WTC11 (cell line): ENCODE measurements at regions not wholly inside any gene's neighbourhood (a gene's known extent, or its start where the extent isn't known, plus 50 kb on each side); places are given as distances from the start of the nearest gene placed in this dataset.

Source experiments
- ATAC-seq: fragments of 200-7000 bp; cut with Tn5 transposase; 2 replicates; pipeline ENCODE4 v1.10.0; 2021; ENCODE audit warnings: mild to moderate bottlenecking, moderate library complexity
- CTCF ChIA-PET: fragments of 300-600 bp; sonication (Branson Sonifier 250); formaldehyde crosslinking; loops from one replicate; lab custom pipeline; 2021; ENCODE audit warnings: antibody characterized with exemption; lab: Charles Lee
- POLR2A ChIA-PET: fragments of 350-600 bp; sonication (Branson Sonifier 250); formaldehyde crosslinking; loops from one replicate; lab custom pipeline; 2021; ENCODE audit warnings: antibody characterized with exemption; lab: Charles Lee
- DNase-seq: peaks from one replicate; pipeline ENCODE4 v3.0.0; 2021; ENCODE audit warnings: low spot score
- H3K27ac Mint-ChIP-seq: 2 replicates; pipeline ENCODE4 v1.8.0; 2021; ENCODE audit warnings: mixed read lengths
- H3K27me3 Mint-ChIP-seq: 2 replicates; pipeline ENCODE4 v1.8.0; 2021; ENCODE audit warnings: low read depth, mild to moderate bottlenecking, moderate library complexity, mixed read lengths
- H3K36me3 Mint-ChIP-seq: 2 replicates; pipeline ENCODE4 v1.8.0; 2021; ENCODE audit warnings: mixed read lengths
- H3K4me1 Mint-ChIP-seq: 2 replicates; pipeline ENCODE4 v1.8.0; 2022; ENCODE audit warnings: mixed read lengths
- H3K4me3 Mint-ChIP-seq: 2 replicates; pipeline ENCODE4 v1.8.0; 2021; ENCODE audit warnings: mild to moderate bottlenecking, moderate library complexity, mixed read lengths
- H3K9me3 Mint-ChIP-seq: 2 replicates; pipeline ENCODE4 v1.8.0; 2021; ENCODE audit warnings: mixed read lengths
- ATF2 ChIP-seq: sonication (generic); formaldehyde crosslinking; IDR thresholded peaks from 2 replicates; pipeline ENCODE4 v1.8.1; 2022; ENCODE audit warnings: low read depth, missing genetic modification reagents, borderline replicate concordance
- CREB1 ChIP-seq: sonication (generic); formaldehyde crosslinking; IDR thresholded peaks from 2 replicates; pipeline ENCODE4 v1.8.0; 2023; ENCODE audit warnings: mild to moderate bottlenecking, missing genetic modification reagents
- CREM ChIP-seq: sonication (generic); formaldehyde crosslinking; IDR thresholded peaks from 2 replicates; pipeline ENCODE4 v1.8.1; 2022; ENCODE audit warnings: mild to moderate bottlenecking, missing genetic modification reagents, moderate library complexity
- IRF2 ChIP-seq: sonication (generic); formaldehyde crosslinking; IDR thresholded peaks from 2 replicates; pipeline ENCODE4 v1.8.0; 2022; ENCODE audit warnings: low read depth, missing genetic modification reagents, borderline replicate concordance
- KAT7 ChIP-seq: sonication (generic); formaldehyde crosslinking; IDR thresholded peaks from 2 replicates; pipeline ENCODE4 v1.8.1; 2023; ENCODE audit warnings: missing genetic modification reagents, mild to moderate bottlenecking, borderline replicate concordance
- MAX ChIP-seq: sonication (generic); formaldehyde crosslinking; IDR thresholded peaks from 2 replicates; pipeline ENCODE4 v1.8.0; 2022; ENCODE audit warnings: mild to moderate bottlenecking, missing genetic modification reagents
- MXD4 ChIP-seq: fragments of 250-450 bp; sonication (Bioruptor Pico); IDR thresholded peaks from 2 replicates; pipeline ENCODE4 v1.8.0; 2021; ENCODE audit warnings: mild to moderate bottlenecking, moderate library complexity, borderline replicate concordance
- NR1H2 ChIP-seq: sonication (generic); formaldehyde crosslinking; IDR thresholded peaks from 2 replicates; pipeline ENCODE4 v1.9.0; 2021; ENCODE audit warnings: mild to moderate bottlenecking, moderate library complexity, missing genetic modification reagents
- NR3C1 ChIP-seq: sonication (generic); formaldehyde crosslinking; conservative IDR thresholded peaks from 2 replicates; pipeline ENCODE4 v1.8.1; 2023; ENCODE audit warnings: low read depth, mild to moderate bottlenecking, missing genetic modification reagents
- ZNF121 ChIP-seq: sonication (generic); formaldehyde crosslinking; IDR thresholded peaks from 2 replicates; pipeline ENCODE4 v1.8.0; 2023; ENCODE audit warnings: missing genetic modification reagents
- ZNF317 ChIP-seq: sonication (generic); formaldehyde crosslinking; IDR thresholded peaks from 2 replicates; pipeline ENCODE4 v1.8.1; 2023; ENCODE audit warnings: low read depth, mild to moderate bottlenecking, moderate library complexity, missing genetic modification reagents, borderline replicate concordance
- TF ChIP-seq, protein P1 (sequence below): sonication (generic); formaldehyde crosslinking; IDR thresholded peaks from 2 replicates; pipeline ENCODE4 v1.8.0; 2022; ENCODE audit warnings: mild to moderate bottlenecking, missing genetic modification reagents
- TF ChIP-seq, protein P2 (sequence below): sonication (generic); formaldehyde crosslinking; IDR thresholded peaks from 2 replicates; pipeline ENCODE4 v1.8.0; 2022; ENCODE audit warnings: mild to moderate bottlenecking, missing genetic modification reagents
- TF ChIP-seq, protein P3 (sequence below): sonication (generic); formaldehyde crosslinking; IDR thresholded peaks from 2 replicates; pipeline ENCODE4 v1.8.0; 2023; ENCODE audit warnings: mild to moderate bottlenecking, missing genetic modification reagents
- TF ChIP-seq, protein P4 (sequence below): sonication (generic); formaldehyde crosslinking; IDR thresholded peaks from 2 replicates; pipeline ENCODE4 v1.8.1; 2023; ENCODE audit warnings: mild to moderate bottlenecking, moderate library complexity, missing genetic modification reagents
- TF ChIP-seq, protein P5 (sequence below): fragments of 250-450 bp; sonication (Bioruptor Pico); IDR thresholded peaks from 2 replicates; pipeline ENCODE4 v1.9.0; 2021; ENCODE audit warnings: moderate library complexity, mild to moderate bottlenecking, inconsistent platforms, borderline replicate concordance

DNA sequence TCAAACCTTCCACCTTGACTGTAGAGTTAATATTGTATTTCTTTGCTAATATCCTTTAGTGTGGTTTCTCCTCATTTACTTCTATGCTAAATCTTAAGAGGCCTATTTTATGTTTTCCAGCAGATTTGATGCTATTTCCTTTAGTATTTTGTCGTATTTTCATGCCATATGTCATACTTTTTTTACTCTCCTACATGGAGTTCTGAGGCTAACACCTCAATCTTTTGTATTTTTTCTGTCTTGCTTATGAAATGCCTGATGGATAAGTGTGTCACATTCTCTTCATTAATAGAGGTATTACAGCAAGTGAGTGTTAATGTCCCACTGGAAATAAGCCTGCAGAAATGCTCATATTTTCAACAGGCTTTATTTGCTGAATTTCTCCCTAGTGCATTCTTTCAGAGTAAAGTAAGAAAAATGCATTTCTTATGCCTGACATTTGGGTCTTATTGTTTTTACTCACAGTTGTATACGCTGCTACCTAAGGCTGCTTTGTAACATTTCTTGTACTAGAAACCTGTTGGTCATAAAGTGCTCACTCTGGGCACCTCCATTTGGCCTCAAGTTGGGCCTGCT is 63.2 kb downstream of the DIPK2A start (continued):
- TF ChIP-seq ZNF317 (no peak), CREM (CRISPR knock-in tag) (no peak), KAT7 (CRISPR knock-in tag) (no peak), CREB1 (no peak), MAX (no peak)
- TF ChIP-seq, protein P1, sequence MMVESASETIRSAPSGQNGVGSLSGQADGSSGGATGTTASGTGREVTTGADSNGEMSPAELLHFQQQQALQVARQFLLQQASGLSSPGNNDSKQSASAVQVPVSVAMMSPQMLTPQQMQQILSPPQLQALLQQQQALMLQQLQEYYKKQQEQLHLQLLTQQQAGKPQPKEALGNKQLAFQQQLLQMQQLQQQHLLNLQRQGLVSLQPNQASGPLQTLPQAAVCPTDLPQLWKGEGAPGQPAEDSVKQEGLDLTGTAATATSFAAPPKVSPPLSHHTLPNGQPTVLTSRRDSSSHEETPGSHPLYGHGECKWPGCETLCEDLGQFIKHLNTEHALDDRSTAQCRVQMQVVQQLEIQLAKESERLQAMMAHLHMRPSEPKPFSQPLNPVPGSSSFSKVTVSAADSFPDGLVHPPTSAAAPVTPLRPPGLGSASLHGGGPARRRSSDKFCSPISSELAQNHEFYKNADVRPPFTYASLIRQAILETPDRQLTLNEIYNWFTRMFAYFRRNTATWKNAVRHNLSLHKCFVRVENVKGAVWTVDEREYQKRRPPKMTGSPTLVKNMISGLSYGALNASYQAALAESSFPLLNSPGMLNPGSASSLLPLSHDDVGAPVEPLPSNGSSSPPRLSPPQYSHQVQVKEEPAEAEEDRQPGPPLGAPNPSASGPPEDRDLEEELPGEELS (CRISPR knock-in tag) = no peak
- TF ChIP-seq, protein P2, sequence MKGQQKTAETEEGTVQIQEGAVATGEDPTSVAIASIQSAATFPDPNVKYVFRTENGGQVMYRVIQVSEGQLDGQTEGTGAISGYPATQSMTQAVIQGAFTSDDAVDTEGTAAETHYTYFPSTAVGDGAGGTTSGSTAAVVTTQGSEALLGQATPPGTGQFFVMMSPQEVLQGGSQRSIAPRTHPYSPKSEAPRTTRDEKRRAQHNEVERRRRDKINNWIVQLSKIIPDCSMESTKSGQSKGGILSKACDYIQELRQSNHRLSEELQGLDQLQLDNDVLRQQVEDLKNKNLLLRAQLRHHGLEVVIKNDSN = no peak
- TF ChIP-seq, protein P3, sequence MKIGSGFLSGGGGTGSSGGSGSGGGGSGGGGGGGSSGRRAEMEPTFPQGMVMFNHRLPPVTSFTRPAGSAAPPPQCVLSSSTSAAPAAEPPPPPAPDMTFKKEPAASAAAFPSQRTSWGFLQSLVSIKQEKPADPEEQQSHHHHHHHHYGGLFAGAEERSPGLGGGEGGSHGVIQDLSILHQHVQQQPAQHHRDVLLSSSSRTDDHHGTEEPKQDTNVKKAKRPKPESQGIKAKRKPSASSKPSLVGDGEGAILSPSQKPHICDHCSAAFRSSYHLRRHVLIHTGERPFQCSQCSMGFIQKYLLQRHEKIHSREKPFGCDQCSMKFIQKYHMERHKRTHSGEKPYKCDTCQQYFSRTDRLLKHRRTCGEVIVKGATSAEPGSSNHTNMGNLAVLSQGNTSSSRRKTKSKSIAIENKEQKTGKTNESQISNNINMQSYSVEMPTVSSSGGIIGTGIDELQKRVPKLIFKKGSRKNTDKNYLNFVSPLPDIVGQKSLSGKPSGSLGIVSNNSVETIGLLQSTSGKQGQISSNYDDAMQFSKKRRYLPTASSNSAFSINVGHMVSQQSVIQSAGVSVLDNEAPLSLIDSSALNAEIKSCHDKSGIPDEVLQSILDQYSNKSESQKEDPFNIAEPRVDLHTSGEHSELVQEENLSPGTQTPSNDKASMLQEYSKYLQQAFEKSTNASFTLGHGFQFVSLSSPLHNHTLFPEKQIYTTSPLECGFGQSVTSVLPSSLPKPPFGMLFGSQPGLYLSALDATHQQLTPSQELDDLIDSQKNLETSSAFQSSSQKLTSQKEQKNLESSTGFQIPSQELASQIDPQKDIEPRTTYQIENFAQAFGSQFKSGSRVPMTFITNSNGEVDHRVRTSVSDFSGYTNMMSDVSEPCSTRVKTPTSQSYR (CRISPR knock-in tag) = no peak
- TF ChIP-seq, protein P4, sequence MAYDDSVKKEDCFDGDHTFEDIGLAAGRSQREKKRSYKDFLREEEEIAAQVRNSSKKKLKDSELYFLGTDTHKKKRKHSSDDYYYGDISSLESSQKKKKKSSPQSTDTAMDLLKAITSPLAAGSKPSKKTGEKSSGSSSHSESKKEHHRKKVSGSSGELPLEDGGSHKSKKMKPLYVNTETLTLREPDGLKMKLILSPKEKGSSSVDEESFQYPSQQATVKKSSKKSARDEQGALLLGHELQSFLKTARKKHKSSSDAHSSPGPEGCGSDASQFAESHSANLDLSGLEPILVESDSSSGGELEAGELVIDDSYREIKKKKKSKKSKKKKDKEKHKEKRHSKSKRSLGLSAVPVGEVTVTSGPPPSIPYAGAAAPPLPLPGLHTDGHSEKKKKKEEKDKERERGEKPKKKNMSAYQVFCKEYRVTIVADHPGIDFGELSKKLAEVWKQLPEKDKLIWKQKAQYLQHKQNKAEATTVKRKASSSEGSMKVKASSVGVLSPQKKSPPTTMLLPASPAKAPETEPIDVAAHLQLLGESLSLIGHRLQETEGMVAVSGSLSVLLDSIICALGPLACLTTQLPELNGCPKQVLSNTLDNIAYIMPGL (CRISPR knock-in tag) = no peak

DNA sequence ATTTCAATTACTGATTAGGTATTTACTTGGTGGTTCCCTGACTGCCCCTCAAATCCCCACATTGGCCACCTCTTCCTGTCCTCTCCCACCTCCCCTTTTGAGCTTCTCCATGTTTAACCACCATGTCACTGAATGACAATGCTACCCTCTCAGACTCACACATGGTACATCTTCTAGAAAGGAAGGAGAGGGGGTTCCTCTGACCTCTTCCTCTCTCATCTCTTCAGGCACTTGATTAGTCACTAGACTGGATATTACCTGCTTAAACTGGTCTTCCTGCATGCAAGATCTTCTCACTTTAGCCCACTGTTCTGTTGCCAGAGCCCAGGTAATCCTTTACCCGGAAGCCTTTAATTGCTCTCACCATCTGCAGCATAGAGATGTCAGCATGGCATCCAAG is 64.9 kb downstream of the DIPK2A start:
- no peaks in the 10 kb centered on the region for H3K9me3 Mint-ChIP-seq
- no peak overlapping the region for H3K4me3 Mint-ChIP-seq
- no peaks in the 10 kb centered on the region for H3K36me3 Mint-ChIP-seq
- DNase-seq (no peak), ATAC-seq (no peak)
- H3K27me3 Mint-ChIP-seq = no peaks in the 10 kb centered on the region
- ChIA-PET POLR2A (no interaction called here), CTCF (no interaction called here)
- peaks cover under 1% of the 10 kb centered on the region for H3K4me1 Mint-ChIP-seq
- no peak overlapping the region for H3K27ac Mint-ChIP-seq
- TF ChIP-seq, protein P5, sequence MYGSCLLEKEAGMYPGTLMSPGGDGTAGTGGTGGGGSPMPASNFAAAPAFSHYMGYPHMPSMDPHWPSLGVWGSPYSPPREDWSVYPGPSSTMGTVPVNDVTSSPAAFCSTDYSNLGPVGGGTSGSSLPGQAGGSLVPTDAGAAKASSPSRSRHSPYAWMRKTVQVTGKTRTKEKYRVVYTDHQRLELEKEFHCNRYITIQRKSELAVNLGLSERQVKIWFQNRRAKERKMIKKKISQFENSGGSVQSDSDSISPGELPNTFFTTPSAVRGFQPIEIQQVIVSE (CRISPR knock-in tag) = no peak
- no peak for TF ChIP-seq IRF2

GRCh38 chr3:144039661-144040060 is 68.0 kb downstream of the DIPK2A start:
- ATAC-seq (no peak), DNase-seq (no peak)
- Mint-ChIP-seq H3K27ac (no peak overlapping the region), H3K4me3 (no peak overlapping the region), H3K9me3 (no peaks in the 10 kb centered on the region), H3K4me1 (no peaks in the 10 kb centered on the region), H3K27me3 (no peaks in the 10 kb centered on the region), H3K36me3 (no peaks in the 10 kb centered on the region)
- ChIA-PET CTCF (no interaction called here), POLR2A (no interaction called here)
- TF ChIP-seq ATF2 (CRISPR knock-in tag) = no peak
- TF ChIP-seq MXD4 (CRISPR knock-in tag) = no peak
- TF ChIP-seq MAX = no peak
- TF ChIP-seq NR1H2 (CRISPR knock-in tag) = no peak
- no peak for TF ChIP-seq ZNF121 (CRISPR knock-in tag)
- no peak for TF ChIP-seq NR3C1 (CRISPR knock-in tag)
- TF ChIP-seq IRF2 = no peak
